ENCODE measurements at regions not wholly inside any gene's neighbourhood (a gene's known extent, or its start where the extent isn't known, plus 50 kb on each side); places are given as distances from the start of the nearest gene placed in this dataset.

- no peak for DNase-seq (ENCODE audit: low read depth)
- H3K4me3 ChIP-seq (ENCODE audit: low read depth, low read length): no peak overlapping the region
- TF ChIP-seq CTCF (IDR thresholded peaks at IDR 0.05; ENCODE audit: low read depth, low read length) (no peak), POLR2A (IDR thresholded peaks at IDR 0.05; ENCODE audit: extremely low read depth, insufficient read length) (no peak), MAX (IDR thresholded peaks at IDR 0.05; ENCODE audit: low read depth, low read length) (no peak)
These were observed 200.0 kb upstream of the MSX2 start for GRCh38 chr5:174524351-174524750.

GRCh38 chr5:174526177-174526576 is 198.2 kb upstream of the MSX2 start:
- no peak for TF ChIP-seq CTCF (IDR thresholded peaks at IDR 0.05; ENCODE audit: low read depth, low read length)
- TF ChIP-seq MAX (IDR thresholded peaks at IDR 0.05; ENCODE audit: low read depth, low read length): no peak
- no peak overlapping the region for H3K4me3 ChIP-seq (ENCODE audit: low read depth, low read length)
- no peak for DNase-seq (ENCODE audit: low read depth)

- H3K4me3 ChIP-seq (ENCODE audit: low read depth, low read length): no peak overlapping the region
- peak; percentile 75 for DNase-seq (ENCODE audit: low read depth)
- TF ChIP-seq MAX (IDR thresholded peaks at IDR 0.05; ENCODE audit: low read depth, low read length): no peak
- TF ChIP-seq POLR2A (IDR thresholded peaks at IDR 0.05; ENCODE audit: extremely low read depth, insufficient read length): no peak
- no peak for TF ChIP-seq CTCF (IDR thresholded peaks at IDR 0.05; ENCODE audit: low read depth, low read length)
- TF ChIP-seq MYC (IDR thresholded peaks at IDR 0.05; ENCODE audit: low read depth, low read length): no peak
These were observed 196.4 kb upstream of the MSX2 start for GRCh38 chr5:174527916-174528540.

- TF ChIP-seq MAX (IDR thresholded peaks at IDR 0.05; ENCODE audit: low read depth, low read length) (no peak), CTCF (IDR thresholded peaks at IDR 0.05; ENCODE audit: low read depth, low read length) (no peak), POLR2A (IDR thresholded peaks at IDR 0.05; ENCODE audit: extremely low read depth, insufficient read length) (no peak), MYC (IDR thresholded peaks at IDR 0.05; ENCODE audit: low read depth, low read length) (no peak)
- no peak overlapping the region for H3K4me3 ChIP-seq (ENCODE audit: low read depth, low read length)
- no peak for DNase-seq (ENCODE audit: low read depth)
These were observed 195.4 kb upstream of the MSX2 start for GRCh38 chr5:174528821-174529544.

- no peak overlapping the region for H3K4me3 ChIP-seq (ENCODE audit: low read depth, low read length)
- TF ChIP-seq MYC (IDR thresholded peaks at IDR 0.05; ENCODE audit: low read depth, low read length) (no peak), CTCF (IDR thresholded peaks at IDR 0.05; ENCODE audit: low read depth, low read length) (no peak), POLR2A (IDR thresholded peaks at IDR 0.05; ENCODE audit: extremely low read depth, insufficient read length) (no peak)
- no peak for DNase-seq (ENCODE audit: low read depth)
These were observed 194.3 kb upstream of the MSX2 start for GRCh38 chr5:174529925-174530681.
